Sigmoid colon (tissue), 6 donors: ENCODE measurements at regions not wholly inside any gene's neighbourhood (a gene's known extent, or its start where the extent isn't known, plus 50 kb on each side); places are given as distances from the start of the nearest gene placed in this dataset.

Source experiments
- DNase-seq: peaks from one replicate; pipeline ENCODE4 v3.0.0-alpha.2; 2019
- H3K27ac ChIP-seq, 4 donors: fragments of 200-600 bp; sonication (generic); one replicate each; pipeline ENCODE4 v1.5.1; 2016 to 2019; ENCODE audit warnings: mild to moderate bottlenecking in 1 of 4
- H3K27me3 ChIP-seq, 3 donors: fragments of 200-600 bp; sonication (generic); one replicate each; pipeline ENCODE4 v1.5.1; 2019; ENCODE audit warnings: mild to moderate bottlenecking in 1 of 3
- H3K36me3 ChIP-seq, 4 donors: fragments of 200-600 bp; sonication (generic); one replicate each; pipeline ENCODE4 v1.5.1; 2016 to 2019
- H3K4me1 ChIP-seq, 4 donors: fragments of 200-600 bp; sonication (generic); one replicate each; pipeline ENCODE4 v1.5.1; 2017 to 2019
- H3K4me3 ChIP-seq, 4 donors: fragments of 200-600 bp; sonication (generic); one replicate each; pipeline ENCODE4 v1.5.1; 2017 to 2019; ENCODE audit warnings: mild to moderate bottlenecking in 2 of 4, moderate library complexity in 1 of 4
- H3K9me3 ChIP-seq, 4 donors: fragments of 200-600 bp in 3 of 4; sonication (generic) in 3 of 4; one replicate each; pipeline versions ENCODE4 v1.5.1 to v1.6.1; 2013 to 2019
- CTCF ChIP-seq, 4 experiments: fragments of 450-650 bp in 3 of 4; fragments of 200-600 bp in 1 of 4; IDR thresholded peaks; one replicate each; pipeline ENCODE4 v1.5.1; 2016 to 2019; ENCODE audit warnings: antibody characterized with exemption in 4 of 4, mild to moderate bottlenecking in 3 of 4, moderate library complexity in 2 of 4
- EP300 ChIP-seq, 4 donors: sonication (generic); formaldehyde crosslinking; IDR thresholded peaks; one replicate each; pipeline ENCODE4 v1.6.1; 2017; ENCODE audit warnings: antibody characterized with exemption in 4 of 4
- POLR2A ChIP-seq, 2 donors: fragments of 450-650 bp; IDR thresholded peaks; one replicate each; pipeline ENCODE4 v1.6.1; 2016; ENCODE audit warnings: antibody characterized with exemption in 2 of 2, mild to moderate bottlenecking in 2 of 2, moderate library complexity in 2 of 2
- POLR2AphosphoS5 ChIP-seq, 4 donors: sonication (generic); formaldehyde crosslinking; IDR thresholded peaks; one replicate each; pipeline ENCODE4 v1.6.1; 2017; ENCODE audit warnings: antibody characterized with exemption in 4 of 4
- WGBS, 2 donors: extraction: QIAGEN DNeasy Blood & Tissue Kit; methylation state at CpG; one replicate each; pipeline ENCODE4 v1.1.7; 2013; 5-methylcytosine and 5-hydroxymethylcytosine counted together
- intact Hi-C: fragments of 100-400 bp; cut with DNase I; formaldehyde crosslinking; loops from one replicate; pipeline ENCODE4 v1.15.1; 2023
- donor health status: healthy with polysubstance abuse.
- donor health status: healthy.

- no peak for DNase-seq
- no peaks in the 10 kb centered on the region for H3K36me3 ChIP-seq
- no peak overlapping the region for H3K4me3 ChIP-seq
- H3K4me1 ChIP-seq: peaks cover 0 to 16% (median 8%) of the 10 kb centered on the region in 4 donors
- intact Hi-C loops: no loop called here
- no peaks in the 10 kb centered on the region for H3K9me3 ChIP-seq
- TF ChIP-seq POLR2A (IDR thresholded peaks at IDR 0.05): no peak
- TF ChIP-seq EP300 (IDR thresholded peaks at IDR 0.05): no peak
- no peak for TF ChIP-seq POLR2AphosphoS5 (IDR thresholded peaks at IDR 0.05)
- no peak for TF ChIP-seq CTCF (IDR thresholded peaks at IDR 0.05)
- no peak overlapping the region for H3K27ac ChIP-seq
- no peaks in the 10 kb centered on the region for H3K27me3 ChIP-seq
- WGBS, 2 donors: 53 to 80% methylated on average over 2 of the region's 2 CpGs
Measured at GRCh38 chr13:95502216-95502615, 50.3 kb upstream of the CLDN10 start.
